PC-3 (cell line): ENCODE measurements at regions not wholly inside any gene's neighbourhood (a gene's known extent, or its start where the extent isn't known, plus 50 kb on each side); places are given as distances from the start of the nearest gene placed in this dataset.

Source experiments
- ATAC-seq: fragments of 200-7000 bp; cut with Tn5 transposase; 2 replicates; pipeline ENCODE4 v1.9.1; 2020; ENCODE audit warnings: mild to moderate bottlenecking, moderate library complexity
- BruUV-seq: library from RNA; stranded (reverse); fragments of 400-500 nt; replicated peaks from 2 replicates; lab custom pipeline; 2021; lab: Mats Ljungman, UMichigan
- CTCF ChIA-PET: fragments of 300-600 bp; sonication (Branson Sonifier 250); formaldehyde crosslinking; loops from one replicate; lab custom pipeline; 2022; ENCODE audit warnings: antibody characterized with exemption; lab: Charles Lee
- POLR2A ChIA-PET: fragments of 300-600 bp; sonication (Branson Sonifier 250); formaldehyde crosslinking; loops from one replicate; lab custom pipeline; 2022; ENCODE audit warnings: antibody characterized with exemption; ENCODE audit not compliant: unreplicated experiment; lab: Charles Lee
- DNase-seq: peaks from one replicate; pipeline ENCODE4 v3.0.0-alpha.2; 2015
- H2AFZ ChIP-seq: fragments of 300-600 bp; sonication (generic); 2 replicates; pipeline ENCODE4 v1.6.0; 2016; ENCODE audit warnings: antibody characterized with exemption, low read length
- H3F3A ChIP-seq: fragments of 300-600 bp; sonication (generic); one replicate; pipeline ENCODE4 v1.6.0; 2017; ENCODE audit warnings: antibody characterized with exemption, low read length, control low read depth, mild to moderate bottlenecking; ENCODE audit not compliant: unreplicated experiment
- H3K27ac ChIP-seq: fragments of 300-600 bp; sonication (generic); 2 replicates; pipeline ENCODE4 v1.5.1; 2016; ENCODE audit warnings: mild to moderate bottlenecking, low read length
- H3K27me3 ChIP-seq: fragments of 300-600 bp; sonication (generic); 2 replicates; pipeline ENCODE4 v1.6.1; 2016; ENCODE audit warnings: low read length, mixed read lengths
- H3K36me3 ChIP-seq: fragments of 300-600 bp; sonication (generic); 2 replicates; pipeline ENCODE4 v1.6.1; 2016; ENCODE audit warnings: low read depth, mixed run types, low read length, mixed read lengths
- H3K4me1 ChIP-seq: fragments of 300-600 bp; sonication (generic); 2 replicates; pipeline ENCODE4 v1.5.1; 2016; ENCODE audit warnings: low read length; ENCODE audit not compliant: insufficient read depth
- H3K4me2 ChIP-seq: fragments of 300-600 bp; sonication (generic); 2 replicates; pipeline ENCODE4 v1.6.0; 2016; ENCODE audit warnings: low read length
- H3K4me3 ChIP-seq: fragments of 300-600 bp; sonication (generic); 2 replicates; pipeline ENCODE4 v1.5.1; 2016; ENCODE audit warnings: mild to moderate bottlenecking, low read length, mixed read lengths
- H3K79me2 ChIP-seq: fragments of 300-600 bp; sonication (generic); 2 replicates; pipeline ENCODE4 v1.6.1; 2017; ENCODE audit warnings: low read length, mixed read lengths
- H3K9ac ChIP-seq: fragments of 300-600 bp; sonication (generic); 2 replicates; pipeline ENCODE4 v1.6.0; 2016; ENCODE audit warnings: mild to moderate bottlenecking, low read length
- H3K9me2 ChIP-seq: fragments of 300-600 bp; sonication (generic); replicated peaks from 2 replicates; pipeline ENCODE4 v1.6.1; 2016; ENCODE audit warnings: mixed run types, low read length, mixed read lengths
- H3K9me3 ChIP-seq: fragments of 300-600 bp; sonication (generic); 2 replicates; pipeline ENCODE4 v1.6.1; 2016; ENCODE audit warnings: low read length, mixed read lengths
- H4K20me1 ChIP-seq: fragments of 300-600 bp; sonication (generic); 2 replicates; pipeline ENCODE4 v1.6.1; 2016; ENCODE audit warnings: low read length, mixed read lengths
- CTCF ChIP-seq: fragments of 300-600 bp; sonication (generic); conservative IDR thresholded peaks from 2 replicates; pipeline ENCODE4 v1.5.1; 2017; ENCODE audit warnings: antibody characterized with exemption, low read depth, mild to moderate bottlenecking, low read length
- EZH2 ChIP-seq: fragments of 300-600 bp; sonication (generic); IDR thresholded peaks from one replicate; pipeline ENCODE4 v1.6.1; 2017; ENCODE audit warnings: antibody characterized with exemption, mild to moderate bottlenecking, low read length; ENCODE audit not compliant: unreplicated experiment
- EZH2phosphoT487 ChIP-seq: fragments of 300-600 bp; sonication (generic); IDR thresholded peaks from 2 replicates; pipeline ENCODE4 v1.6.1; 2018; ENCODE audit warnings: mild to moderate bottlenecking, antibody characterized with exemption, low read length, borderline replicate concordance
- intact Hi-C: fragments of 100-400 bp; cut with micrococcal nuclease; formaldehyde crosslinking; loops from 2 replicates; pipeline ENCODE4 v1.9.0; 2023

- Histone ChIP-seq H3K4me3 (no peak overlapping the region), H3K9me3 (no peaks in the 10 kb centered on the region), H3K9ac (no peak overlapping the region), H3K9me2 (no peaks in the 10 kb centered on the region), H2AFZ (no peak overlapping the region), H3K79me2 (no peaks in the 10 kb centered on the region), H3K27ac (no peak overlapping the region), H3K4me1 (no peaks in the 10 kb centered on the region), H4K20me1 (no peaks in the 10 kb centered on the region), H3F3A (no peaks in the 10 kb centered on the region), H3K27me3 (no peaks in the 10 kb centered on the region), H3K36me3 (no peaks in the 10 kb centered on the region), H3K4me2 (no peak overlapping the region)
- no peak for TF ChIP-seq CTCF
- TF ChIP-seq EZH2 = no peak
- no peak for TF ChIP-seq EZH2phosphoT487
- intact Hi-C loops = no loop called here
- ChIA-PET POLR2A (no interaction called here), CTCF (no interaction called here)
- ATAC-seq = no peak
- no TSS peak for BruUV-seq
- no peak for DNase-seq
Observed at GRCh38 chr18:1014951-1015624, 110.4 kb downstream of the ADCYAP1 start.

- no peak overlapping the region for H3K4me3 ChIP-seq
- no peaks in the 10 kb centered on the region for H3K36me3 ChIP-seq
- no TSS peak for BruUV-seq
- no peak for TF ChIP-seq CTCF
- no peak for TF ChIP-seq EZH2phosphoT487
- TF ChIP-seq EZH2 = no peak
- no peaks in the 10 kb centered on the region for H3K79me2 ChIP-seq
- H3K4me1 ChIP-seq = no peaks in the 10 kb centered on the region
- CTCF ChIA-PET = no interaction called here
- H2AFZ ChIP-seq = no peak overlapping the region
- H3K27me3 ChIP-seq = no peaks in the 10 kb centered on the region
- intact Hi-C loops = no loop called here
- no peaks in the 10 kb centered on the region for H4K20me1 ChIP-seq
- no peaks in the 10 kb centered on the region for H3F3A ChIP-seq
- H3K9me2 ChIP-seq = no peaks in the 10 kb centered on the region
- no peak for DNase-seq
- H3K9ac ChIP-seq = no peak overlapping the region
- H3K9me3 ChIP-seq = no peaks in the 10 kb centered on the region
- no peak for ATAC-seq
- POLR2A ChIA-PET = no interaction called here
- H3K27ac ChIP-seq = no peak overlapping the region
- H3K4me2 ChIP-seq = no peak overlapping the region
Observed at GRCh38 chr18:1015777-1016176, 111.1 kb downstream of the ADCYAP1 start.

GRCh38 chr18:1017227-1018058 is 112.8 kb downstream of the ADCYAP1 start:
- H3K4me1 ChIP-seq = no peaks in the 10 kb centered on the region
- H3K4me3 ChIP-seq = no peak overlapping the region
- H4K20me1 ChIP-seq = no peaks in the 10 kb centered on the region
- H3K79me2 ChIP-seq = no peaks in the 10 kb centered on the region
- no TSS peak for BruUV-seq
- DNase-seq (no peak), ATAC-seq (no peak)
- no peaks in the 10 kb centered on the region for H3K9me2 ChIP-seq
- no peak overlapping the region for H3K27ac ChIP-seq
- H3K36me3 ChIP-seq = no peaks in the 10 kb centered on the region
- ChIA-PET CTCF (interaction anchor here (0.7 kb wide), 1 partner anchor 207 kb away, joined by 3 read pairs; no protein-coding TSS in a partner anchor), POLR2A (no interaction called here)
- H2AFZ ChIP-seq = no peak overlapping the region
- no peaks in the 10 kb centered on the region for H3F3A ChIP-seq
- TF ChIP-seq EZH2 = no peak
- no peak for TF ChIP-seq CTCF
- TF ChIP-seq EZH2phosphoT487 = no peak
- no peak overlapping the region for H3K4me2 ChIP-seq
- no peaks in the 10 kb centered on the region for H3K9me3 ChIP-seq
- intact Hi-C loops = no loop called here
- H3K9ac ChIP-seq = no peak overlapping the region
- H3K27me3 ChIP-seq = 0 out of 2 replicates have a peak, but pooled peaks cover 4% of the 10 kb centered on the region
